ENCODE measurements at regions not wholly inside any gene's neighbourhood (a gene's known extent, or its start where the extent isn't known, plus 50 kb on each side); places are given as distances from the start of the nearest gene placed in this dataset.

GRCh38 chr3:153903430-153903829 lies 217.8 kb upstream of the ARHGEF26 start:
- H3K9me3 ChIP-seq (replicated peaks; ENCODE audit: control insufficient read depth, insufficient read depth, low read length), result no peaks in the 10 kb centered on the region
- FAIRE-seq (no peak), DNase-seq (ENCODE audit: low read depth, low spot score) (no peak)
- intact Hi-C loops (cut with micrococcal nuclease), result no loop called here
- ChIA-PET CTCF (interaction anchor here (1.2 to 1.5 kb wide), 2 partner anchors 8 to 122 kb away, joined by 3 read pairs; no protein-coding TSS in a partner anchor), POLR2A (no interaction called here)
- H3K36me3 ChIP-seq (ENCODE audit: control insufficient read depth in 2 of 2, extremely low read depth in 1 of 2, insufficient read depth in 2 of 2, low read length in 2 of 2), result no peaks in the 10 kb centered on the region
- no peak overlapping the region for H3K4me2 ChIP-seq (ENCODE audit: insufficient read depth, low read length)
- H3K79me2 ChIP-seq (ENCODE audit: control insufficient read depth, insufficient read depth, low read length), result no peaks in the 10 kb centered on the region
- no peak overlapping the region for H3K4me3 ChIP-seq (replicated peaks in 1 of 3; ENCODE audit: insufficient read depth in 1 of 3, low read depth in 1 of 3, low read length in 3 of 3)
- no peak for TF ChIP-seq POLR2AphosphoS5 (IDR thresholded peaks at IDR 0.05; ENCODE audit: insufficient read depth, low read depth, low read length)
- no peak for TF ChIP-seq JUN (IDR thresholded peaks at IDR 0.05; ENCODE audit: borderline replicate concordance, insufficient read depth, insufficient read length, low read depth)
- no peak for TF ChIP-seq CTCF (IDR thresholded peaks at IDR 0.05; ENCODE audit: extremely low read depth in 1 of 2, insufficient read depth in 1 of 2, low read depth in 1 of 2, low read length in 2 of 2)
- TF ChIP-seq POLR2A (IDR thresholded peaks at IDR 0.05; ENCODE audit: low read depth, low read length), result no peak
- TF ChIP-seq MYC (IDR thresholded peaks at IDR 0.05; ENCODE audit: low read depth, low read length), result no peak
- no peak overlapping the region for H2AFZ ChIP-seq (ENCODE audit: low read depth, low read length)
- H3K27ac ChIP-seq (ENCODE audit: insufficient read depth, low read depth, low read length), result no peak overlapping the region
- H3K4me1 ChIP-seq (ENCODE audit: control insufficient read depth, extremely low read depth, insufficient read depth, low read length), result no peaks in the 10 kb centered on the region
- no peak overlapping the region for H3K9ac ChIP-seq (replicated peaks; ENCODE audit: extremely low read depth, insufficient read depth, low read length)
- H3K27me3 ChIP-seq (ENCODE audit: control insufficient read depth in 2 of 2, insufficient read depth in 2 of 2, low read length in 2 of 2), result no peaks in the 10 kb centered on the region
- dilution Hi-C loops (cut with MboI; ENCODE audit: extremely low pct_ligation_motif_present, low sequenced_read_pairs), result no loop called here
- no TSS peak for BruUV-seq (replicated peaks)
- H3K9me1 ChIP-seq (replicated peaks; ENCODE audit: control insufficient read depth, extremely low read depth, insufficient read depth, low read length), result no peaks in the 10 kb centered on the region
- H4K20me1 ChIP-seq (replicated peaks; ENCODE audit: control insufficient read depth, extremely low read depth, insufficient read depth, low read length), result no peaks in the 10 kb centered on the region

- no peak overlapping the region for H3K27ac ChIP-seq (ENCODE audit: insufficient read depth, low read depth, low read length)
- H3K79me2 ChIP-seq (ENCODE audit: control insufficient read depth, insufficient read depth, low read length), result no peaks in the 10 kb centered on the region
- dilution Hi-C loops (cut with MboI; ENCODE audit: extremely low pct_ligation_motif_present, low sequenced_read_pairs), result no loop called here
- H3K4me3 ChIP-seq (replicated peaks in 1 of 3; ENCODE audit: insufficient read depth in 1 of 3, low read depth in 1 of 3, low read length in 3 of 3), result no peak overlapping the region
- no peak overlapping the region for H3K9ac ChIP-seq (replicated peaks; ENCODE audit: extremely low read depth, insufficient read depth, low read length)
- no peak for FAIRE-seq
- no peak overlapping the region for H2AFZ ChIP-seq (ENCODE audit: low read depth, low read length)
- TF ChIP-seq POLR2A (IDR thresholded peaks at IDR 0.05; ENCODE audit: low read depth, low read length), result no peak
- no peak for TF ChIP-seq POLR2AphosphoS5 (IDR thresholded peaks at IDR 0.05; ENCODE audit: insufficient read depth, low read depth, low read length)
- no peak for TF ChIP-seq MAX (IDR thresholded peaks at IDR 0.05; ENCODE audit: insufficient read depth, insufficient read length)
- no peak for TF ChIP-seq EZH2 (IDR thresholded peaks at IDR 0.05; ENCODE audit: borderline replicate concordance, low read depth, low read length, severe bottlenecking)
- TF ChIP-seq GATA2 (IDR thresholded peaks at IDR 0.05; ENCODE audit: insufficient read depth, insufficient read length, low read depth, low read length), result no peak
- no peak for TF ChIP-seq MYC (IDR thresholded peaks at IDR 0.05; ENCODE audit: low read depth, low read length)
- TF ChIP-seq CTCF (IDR thresholded peaks at IDR 0.05; ENCODE audit: extremely low read depth in 1 of 2, insufficient read depth in 1 of 2, low read depth in 1 of 2, low read length in 2 of 2), result no peak
- TF ChIP-seq FOS (IDR thresholded peaks at IDR 0.05; ENCODE audit: borderline replicate concordance, insufficient read depth, low read length), result no peak
- no peak for TF ChIP-seq JUN (IDR thresholded peaks at IDR 0.05; ENCODE audit: borderline replicate concordance, insufficient read depth, insufficient read length, low read depth)
- BruUV-seq (replicated peaks), result no TSS peak
- POLR2A ChIA-PET, result no interaction called here
- H4K20me1 ChIP-seq (replicated peaks; ENCODE audit: control insufficient read depth, extremely low read depth, insufficient read depth, low read length), result no peaks in the 10 kb centered on the region
- no peaks in the 10 kb centered on the region for H3K27me3 ChIP-seq (ENCODE audit: control insufficient read depth in 2 of 2, insufficient read depth in 2 of 2, low read length in 2 of 2)
- intact Hi-C loops (cut with micrococcal nuclease), result no loop called here
- DNase-seq (ENCODE audit: low read depth, low spot score), result no peak
- H3K4me1 ChIP-seq (ENCODE audit: control insufficient read depth, extremely low read depth, insufficient read depth, low read length), result no peaks in the 10 kb centered on the region
- CTCF ChIA-PET, result no interaction called here
- H3K9me3 ChIP-seq (replicated peaks; ENCODE audit: control insufficient read depth, insufficient read depth, low read length), result no peaks in the 10 kb centered on the region
- no peaks in the 10 kb centered on the region for H3K36me3 ChIP-seq (ENCODE audit: control insufficient read depth in 2 of 2, extremely low read depth in 1 of 2, insufficient read depth in 2 of 2, low read length in 2 of 2)
- no peaks in the 10 kb centered on the region for H3K9me1 ChIP-seq (replicated peaks; ENCODE audit: control insufficient read depth, extremely low read depth, insufficient read depth, low read length)
- H3K4me2 ChIP-seq (ENCODE audit: insufficient read depth, low read length), result no peak overlapping the region
Measured at GRCh38 chr3:153906366-153906765, 214.8 kb upstream of the ARHGEF26 start.
